Urinary bladder (tissue), 3 donors: ENCODE measurements at regions not wholly inside any gene's neighbourhood (a gene's known extent, or its start where the extent isn't known, plus 50 kb on each side); places are given as distances from the start of the nearest gene placed in this dataset.
"Not testable (repeated sequence)": the region's sequence is repeated elsewhere in the genome, so short reads cannot be mapped to it uniquely, and the experiment has no call there.

Experiments used
- DNase-seq: peaks from one replicate; pipeline ENCODE4 v3.0.0-alpha.2; 2015; ENCODE audit errors: extremely low spot score
- H3K27ac ChIP-seq: one replicate; pipeline ENCODE4 v1.5.1; 2013; ENCODE audit warnings: low read depth, mild to moderate bottlenecking, moderate library complexity
- H3K36me3 ChIP-seq: one replicate; pipeline ENCODE4 v1.6.1; 2013; ENCODE audit warnings: mild to moderate bottlenecking, moderate library complexity; ENCODE audit not compliant: insufficient read depth
- H3K4me1 ChIP-seq: one replicate; pipeline ENCODE4 v1.6.1; 2013; ENCODE audit warnings: mild to moderate bottlenecking, moderate library complexity; ENCODE audit not compliant: insufficient read depth
- H3K4me3 ChIP-seq: one replicate; pipeline ENCODE4 v1.5.1; 2013; ENCODE audit warnings: low read depth, low read length
- WGBS: extraction: QIAGEN DNeasy Blood & Tissue Kit; methylation state at CpG from one replicate; pipeline ENCODE4 v1.1.7; 2013; 5-methylcytosine and 5-hydroxymethylcytosine counted together
- donor health status: healthy with polysubstance abuse.
- donor health status: healthy.

DNA sequence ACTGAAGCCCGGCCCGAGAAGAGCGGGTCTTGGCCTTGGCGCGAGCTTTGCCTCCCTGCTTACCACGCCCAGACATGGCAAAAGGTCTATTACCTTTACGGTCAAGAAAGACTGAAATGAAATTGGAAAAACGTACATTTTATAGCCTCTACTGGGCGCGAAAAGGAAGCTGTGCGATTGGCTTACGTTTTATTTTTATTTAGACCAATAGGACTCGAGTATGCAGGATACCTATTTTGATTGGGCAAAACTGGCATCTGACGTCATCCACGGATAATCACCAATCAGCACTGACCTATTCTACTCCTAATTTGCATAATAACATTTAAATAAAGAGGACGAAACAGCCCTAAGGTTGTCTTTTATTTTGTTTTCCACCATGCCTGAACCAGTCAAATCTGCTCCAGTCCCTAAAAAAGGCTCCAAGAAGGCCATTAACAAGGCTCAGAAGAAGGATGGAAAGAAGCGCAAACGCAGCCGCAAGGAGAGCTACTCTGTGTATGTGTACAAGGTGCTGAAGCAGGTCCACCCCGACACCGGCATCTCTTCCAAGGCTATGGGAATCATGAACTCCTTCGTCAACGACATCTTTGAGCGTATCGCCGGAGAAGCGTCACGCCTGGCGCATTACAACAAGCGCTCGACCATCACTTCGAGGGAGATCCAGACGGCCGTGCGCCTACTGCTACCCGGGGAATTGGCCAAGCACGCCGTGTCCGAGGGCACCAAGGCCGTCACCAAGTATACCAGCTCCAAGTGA is 97.4 kb downstream of the OR2B2 start:
- peak; percentile 96 for DNase-seq
- H3K27ac ChIP-seq = no peak overlapping the region
- peak overlapping the region; percentile 2 for H3K4me3 ChIP-seq
- H3K36me3 ChIP-seq = no peaks in the 10 kb centered on the region
- no peaks in the 10 kb centered on the region for H3K4me1 ChIP-seq
- 1% methylated on average over 40 of the region's 40 CpGs for WGBS

DNA sequence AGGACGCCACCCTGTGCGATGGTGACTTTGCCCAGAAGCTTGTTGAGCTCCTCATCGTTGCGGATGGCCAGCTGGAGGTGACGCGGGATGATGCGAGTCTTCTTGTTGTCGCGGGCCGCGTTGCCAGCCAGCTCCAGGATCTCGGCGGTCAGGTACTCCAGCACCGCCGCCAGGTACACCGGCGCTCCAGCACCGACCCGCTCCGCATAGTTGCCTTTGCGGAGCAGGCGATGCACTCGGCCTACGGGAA is 97.9 kb downstream of the OR2B2 start:
- DNase-seq, H3K27ac ChIP-seq, H3K4me1 ChIP-seq, H3K36me3 ChIP-seq: not testable (repeated sequence)
- peak overlapping the region; percentile 2 for H3K4me3 ChIP-seq
- 4% methylated on average over 4 of the region's 24 CpGs for WGBS

DNA sequence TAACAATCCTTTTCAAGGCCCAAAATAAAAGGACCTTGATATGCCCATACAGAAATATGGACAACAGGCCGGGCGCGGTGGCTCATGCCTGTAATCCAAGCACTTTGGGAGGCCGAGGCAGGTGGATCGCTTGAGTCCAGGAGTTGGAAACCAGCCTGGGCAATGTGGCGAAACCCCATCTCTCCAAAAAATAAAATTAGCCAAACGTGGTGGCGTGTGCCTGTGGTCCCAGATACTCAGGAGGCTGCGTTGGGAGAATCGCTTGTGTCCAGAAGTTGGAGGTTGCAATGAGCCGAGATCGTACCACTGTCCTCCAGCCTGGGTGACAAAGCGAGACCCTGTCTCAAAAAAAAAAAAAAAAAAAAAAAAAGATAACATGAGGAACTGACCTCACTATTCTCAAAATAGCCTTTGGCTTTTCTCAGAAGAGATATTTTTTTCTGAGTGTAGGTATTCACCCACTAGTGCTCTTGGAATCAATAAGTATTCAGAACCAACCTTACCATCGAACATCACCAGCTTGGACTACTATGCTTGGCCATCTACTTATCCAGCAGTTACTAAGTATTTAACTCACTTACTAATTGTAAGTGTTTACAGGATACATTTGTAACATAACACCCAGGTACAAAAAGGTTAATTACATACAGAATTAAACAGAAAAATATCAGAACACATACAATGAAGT is 99.2 kb downstream of the OR2B2 start:
- no peaks in the 10 kb centered on the region for H3K4me1 ChIP-seq
- DNase-seq = no peak
- WGBS = 91% methylated on average over 14 of the region's 14 CpGs
- no peak overlapping the region for H3K4me3 ChIP-seq
- no peak overlapping the region for H3K27ac ChIP-seq
- H3K36me3 ChIP-seq = no peaks in the 10 kb centered on the region

DNA sequence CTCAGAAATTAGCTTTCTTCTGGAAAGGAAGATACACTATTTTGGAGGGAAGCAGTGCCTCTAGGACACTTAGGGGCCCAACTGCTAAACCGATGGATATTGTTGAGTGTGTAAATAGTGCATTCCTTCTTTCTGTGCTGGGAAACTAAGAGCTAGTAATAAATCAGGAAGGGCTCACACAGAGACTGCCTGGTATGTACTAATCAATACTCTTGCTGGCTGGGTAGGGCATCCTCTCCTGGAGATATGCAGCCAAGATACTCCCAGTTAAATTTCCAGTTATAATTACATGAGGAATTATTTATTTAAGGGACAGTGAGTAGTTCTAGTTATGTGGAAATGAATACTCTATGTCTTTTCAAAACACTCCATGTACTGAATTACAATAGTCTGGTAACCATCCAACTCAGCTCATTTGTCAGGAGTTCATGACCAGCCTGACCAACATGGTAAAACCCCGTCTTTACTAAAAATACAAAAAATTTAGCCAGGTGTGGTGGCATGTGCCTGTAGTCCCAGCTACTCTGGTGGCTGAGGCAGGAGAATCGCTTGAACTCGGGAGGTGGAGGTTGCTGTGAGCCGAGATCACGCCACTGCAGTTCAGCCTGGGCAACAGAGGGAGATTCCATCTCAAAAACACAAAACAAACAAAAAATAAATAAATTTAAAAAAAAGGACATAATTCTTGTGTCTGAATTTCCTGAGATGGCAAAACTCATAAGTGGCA is 100.0 kb downstream of the OR2B2 start:
- Histone ChIP-seq H3K27ac (no peak overlapping the region), H3K36me3 (no peaks in the 10 kb centered on the region), H3K4me1 (no peaks in the 10 kb centered on the region), H3K4me3 (no peak overlapping the region)
- DNase-seq = no peak
- WGBS = 76% methylated on average over 6 of the region's 6 CpGs

DNA sequence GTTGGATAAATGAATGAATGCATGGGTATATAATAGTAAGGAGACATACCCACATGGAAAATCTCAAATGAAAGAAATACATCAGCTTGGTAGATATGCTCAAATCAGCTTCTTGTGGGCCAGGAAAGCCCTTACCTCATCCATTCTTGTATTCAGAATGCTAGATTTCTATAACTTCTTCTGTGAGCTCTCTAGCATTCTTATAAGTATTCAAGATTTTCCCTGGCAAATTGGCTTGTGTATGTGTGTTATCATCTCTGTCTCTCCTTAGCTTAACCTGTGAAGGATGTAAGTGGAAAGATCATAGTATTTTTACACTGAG is 100.8 kb downstream of the OR2B2 start:
- H3K4me1 ChIP-seq = no peaks in the 10 kb centered on the region
- no peak overlapping the region for H3K4me3 ChIP-seq
- H3K36me3 ChIP-seq = no peaks in the 10 kb centered on the region
- H3K27ac ChIP-seq = no peak overlapping the region
- DNase-seq = no peak

DNA sequence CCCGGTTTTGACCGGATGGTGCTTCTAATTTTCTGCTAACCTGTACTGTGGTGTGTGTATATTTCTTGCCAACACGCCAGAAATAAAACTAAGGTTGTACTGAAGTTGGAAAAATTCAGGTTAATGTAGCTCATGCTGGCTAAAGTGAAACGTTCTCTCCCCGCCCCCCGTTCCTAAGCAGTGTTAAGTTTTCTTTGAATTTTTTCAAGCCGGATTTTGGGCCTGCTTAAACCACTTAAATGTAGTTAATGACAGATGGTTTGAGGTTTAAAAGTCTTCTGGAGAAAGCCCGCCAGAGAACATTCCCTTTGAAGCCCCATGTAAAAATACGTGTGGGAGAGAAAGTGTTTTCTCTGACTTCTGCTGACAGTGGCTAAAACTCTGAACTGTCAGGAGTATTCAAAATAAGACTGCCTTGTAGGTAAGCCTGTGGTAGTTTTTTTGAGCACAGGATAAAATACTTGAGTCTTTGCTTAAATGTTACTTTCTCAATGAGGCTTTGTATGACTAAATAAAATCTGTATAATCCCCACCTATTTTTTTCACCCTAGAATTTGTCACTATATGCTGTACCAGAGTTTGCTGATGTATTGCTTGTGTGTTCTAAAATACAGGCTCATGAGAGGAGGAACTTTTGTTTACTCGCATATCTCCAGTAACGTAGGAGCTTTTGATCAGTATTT is 101.3 kb downstream of the OR2B2 start:
- Histone ChIP-seq H3K27ac (peak overlapping the region; percentile 94), H3K4me1 (no peaks in the 10 kb centered on the region), H3K4me3 (peak overlapping the region; percentile 58), H3K36me3 (no peaks in the 10 kb centered on the region)
- DNase-seq = no peak
- WGBS = 22% methylated on average over 11 of the region's 11 CpGs

DNA sequence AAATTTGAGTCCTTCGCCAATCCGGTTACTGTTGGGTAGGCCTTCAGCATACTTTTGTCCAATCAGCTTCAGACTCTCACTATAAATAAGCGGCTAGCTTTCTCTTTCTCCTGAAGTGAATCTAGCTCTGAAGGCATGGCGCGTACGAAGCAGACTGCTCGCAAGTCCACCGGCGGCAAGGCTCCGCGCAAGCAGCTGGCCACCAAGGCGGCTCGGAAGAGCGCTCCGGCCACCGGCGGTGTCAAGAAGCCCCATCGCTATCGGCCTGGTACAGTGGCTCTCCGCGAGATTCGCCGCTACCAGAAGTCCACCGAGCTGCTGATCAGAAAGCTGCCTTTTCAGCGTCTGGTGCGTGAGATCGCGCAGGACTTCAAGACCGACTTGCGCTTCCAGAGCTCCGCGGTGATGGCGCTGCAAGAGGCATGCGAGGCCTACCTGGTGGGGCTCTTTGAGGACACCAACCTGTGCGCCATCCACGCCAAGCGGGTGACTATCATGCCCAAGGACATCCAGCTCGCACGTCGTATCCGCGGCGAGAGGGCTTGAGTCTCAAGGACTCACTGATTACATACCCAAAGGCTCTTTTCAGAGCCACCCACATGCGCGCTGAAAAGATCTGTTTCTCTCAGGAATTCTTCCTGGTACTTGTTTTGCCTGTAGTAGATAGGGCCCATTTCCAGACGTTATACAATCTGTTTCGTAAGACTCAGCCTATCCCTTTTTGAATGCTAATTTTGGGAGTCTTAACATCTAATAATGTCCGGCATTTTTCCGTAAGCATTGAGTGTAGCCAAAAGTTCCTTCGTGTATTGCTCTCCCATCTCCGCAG is 102.0 kb downstream of the OR2B2 start:
- Histone ChIP-seq H3K4me3 (peak overlapping the region; percentile 58), H3K36me3 (no peaks in the 10 kb centered on the region), H3K4me1 (no peaks in the 10 kb centered on the region), H3K27ac (peak overlapping the region; percentile 94)
- DNase-seq = peak; percentile 91
- WGBS = under 1% methylated on average over 51 of the region's 51 CpGs

DNA sequence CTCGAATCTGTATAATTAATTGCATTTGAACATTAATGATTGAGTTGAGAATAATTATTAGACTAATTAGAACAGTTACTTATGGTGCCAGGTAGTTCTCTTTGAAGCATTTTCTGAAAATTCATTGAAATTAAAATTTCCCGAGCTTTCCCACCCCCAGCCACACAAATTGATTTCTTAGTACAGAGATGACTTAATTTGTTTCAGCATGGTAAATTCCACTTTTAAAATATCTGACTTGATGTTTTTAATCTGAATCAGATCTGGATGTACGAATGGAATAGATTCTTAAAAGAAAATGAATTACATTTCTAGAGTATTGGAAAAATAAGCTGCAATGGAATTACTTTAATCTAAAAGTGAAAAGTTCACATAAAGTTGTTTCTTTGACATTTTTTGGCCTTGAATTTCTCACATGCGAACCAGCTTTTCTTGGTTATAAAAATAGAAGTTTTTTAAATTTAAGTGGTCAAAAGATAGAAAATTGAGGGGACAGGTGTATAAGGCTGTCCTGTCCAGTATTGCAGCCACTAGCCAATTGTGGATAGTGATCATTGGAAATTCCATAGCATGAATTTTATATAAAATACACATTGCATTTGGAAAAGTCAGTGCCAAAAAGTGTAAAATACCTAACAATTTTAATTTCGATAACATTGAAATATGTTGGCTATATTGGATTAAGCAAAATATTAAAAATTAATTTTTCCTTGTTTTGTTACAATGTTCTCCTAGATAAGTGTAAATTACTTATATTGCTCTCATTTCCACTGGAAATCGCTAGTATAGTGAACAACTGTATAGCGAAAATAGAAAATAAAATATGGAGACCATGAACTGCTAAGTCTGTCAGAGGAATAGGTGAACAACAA is 102.9 kb downstream of the OR2B2 start:
- 20% methylated on average over 7 of the region's 7 CpGs for WGBS
- no peaks in the 10 kb centered on the region for H3K4me1 ChIP-seq
- no peak for DNase-seq
- H3K4me3 ChIP-seq = no peak overlapping the region
- no peak overlapping the region for H3K27ac ChIP-seq
- no peaks in the 10 kb centered on the region for H3K36me3 ChIP-seq

DNA sequence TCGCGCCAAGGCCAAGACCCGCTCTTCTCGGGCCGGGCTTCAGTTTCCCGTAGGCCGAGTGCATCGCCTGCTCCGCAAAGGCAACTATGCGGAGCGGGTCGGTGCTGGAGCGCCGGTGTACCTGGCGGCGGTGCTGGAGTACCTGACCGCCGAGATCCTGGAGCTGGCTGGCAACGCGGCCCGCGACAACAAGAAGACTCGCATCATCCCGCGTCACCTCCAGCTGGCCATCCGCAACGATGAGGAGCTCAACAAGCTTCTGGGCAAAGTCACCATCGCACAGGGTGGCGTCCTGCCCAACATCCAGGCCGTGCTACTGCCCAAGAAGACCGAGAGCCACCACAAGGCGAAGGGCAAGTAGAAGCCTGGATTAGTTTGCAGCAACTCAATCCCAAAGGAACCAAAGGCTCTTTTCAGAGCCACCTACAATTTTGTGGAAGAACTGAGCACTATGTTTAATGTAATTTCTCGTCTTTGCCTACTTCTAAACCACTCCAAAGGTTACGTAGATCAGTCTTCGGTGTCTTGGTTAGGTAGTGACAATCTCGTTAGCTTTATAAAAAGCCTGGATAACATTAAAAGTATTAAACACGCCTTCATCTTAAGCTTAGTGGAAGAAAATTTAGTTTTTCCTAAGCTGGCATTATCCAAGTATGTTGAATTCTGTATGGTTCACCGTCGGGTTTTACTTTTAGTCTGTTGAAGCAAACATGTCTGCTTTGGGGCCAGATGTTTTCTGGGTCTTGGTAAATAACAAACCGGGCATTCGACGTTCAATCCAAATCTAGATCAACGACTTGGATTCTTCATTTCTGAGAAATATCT is 103.7 kb downstream of the OR2B2 start:
- peak overlapping the region; percentile 17 for H3K4me3 ChIP-seq
- not testable (repeated sequence) for H3K36me3 ChIP-seq, H3K4me1 ChIP-seq, DNase-seq
- WGBS = 7% methylated on average over 23 of the region's 43 CpGs
- peak overlapping the region; percentile 66 for H3K27ac ChIP-seq

DNA sequence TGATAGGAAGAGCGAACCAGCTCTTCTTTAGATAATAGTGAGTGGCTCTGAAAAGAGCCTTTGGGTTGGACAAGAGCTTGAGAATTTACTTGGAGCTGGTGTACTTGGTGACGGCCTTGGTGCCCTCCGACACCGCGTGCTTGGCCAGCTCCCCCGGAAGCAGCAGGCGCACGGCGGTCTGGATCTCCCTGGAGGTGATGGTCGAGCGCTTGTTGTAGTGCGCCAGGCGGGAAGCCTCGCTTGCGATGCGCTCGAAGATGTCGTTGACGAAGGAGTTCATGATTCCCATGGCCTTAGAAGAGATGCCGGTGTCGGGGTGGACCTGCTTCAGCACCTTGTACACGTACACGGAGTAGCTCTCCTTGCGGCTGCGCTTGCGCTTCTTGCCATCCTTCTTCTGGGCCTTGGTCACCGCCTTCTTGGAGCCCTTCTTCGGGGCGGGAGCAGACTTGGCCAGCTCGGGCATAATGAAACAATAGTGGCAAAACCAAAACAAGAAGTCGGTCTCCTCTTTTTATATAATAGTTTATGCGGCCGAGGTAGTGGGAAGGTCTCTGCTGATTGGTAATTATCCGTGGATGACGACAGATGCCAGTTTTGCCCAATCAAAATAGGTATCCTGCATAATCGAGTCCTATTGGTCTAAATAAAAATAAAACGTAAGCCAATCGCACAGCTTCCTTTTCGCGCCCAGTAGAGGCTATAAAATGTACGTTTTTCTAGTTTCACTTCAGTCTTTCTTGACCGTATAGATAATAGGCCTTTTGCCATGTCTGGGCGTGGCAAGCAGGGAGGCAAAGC is 104.6 kb downstream of the OR2B2 start:
- DNase-seq = peak; percentile 96
- WGBS = under 1% methylated on average over 43 of the region's 43 CpGs
- Histone ChIP-seq H3K27ac (peak overlapping the region; percentile 41), H3K4me3 (peak overlapping the region; percentile 9)
- not testable (repeated sequence) for H3K36me3 ChIP-seq, H3K4me1 ChIP-seq

DNA sequence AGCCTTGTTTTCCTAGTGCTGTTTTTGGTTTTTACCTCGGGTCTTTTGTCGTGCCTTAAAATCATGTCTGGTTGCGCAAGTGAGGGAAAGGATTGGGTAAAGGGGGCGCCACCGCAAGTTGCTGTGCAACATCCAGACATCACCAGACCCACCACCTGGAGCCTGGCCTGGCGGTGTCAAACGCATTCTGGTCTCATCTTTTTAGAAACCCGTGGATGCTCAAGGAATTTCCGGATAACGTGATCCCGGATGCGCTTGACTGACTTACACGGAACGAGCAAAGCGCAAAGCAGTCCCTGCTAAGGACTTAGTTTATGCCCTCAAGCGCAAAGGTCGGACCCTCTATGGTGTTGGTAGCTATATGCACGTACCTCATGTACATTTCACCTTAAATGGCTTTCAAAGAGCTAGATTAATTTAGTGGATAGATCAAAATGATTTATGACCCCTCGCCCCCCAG is 105.2 kb downstream of the OR2B2 start:
- DNase-seq = no peak
- H3K4me1 ChIP-seq = no peaks in the 10 kb centered on the region
- H3K36me3 ChIP-seq = no peaks in the 10 kb centered on the region
- peak overlapping the region; percentile 9 for H3K4me3 ChIP-seq
- no peak overlapping the region for H3K27ac ChIP-seq
- WGBS = 2% methylated on average over 19 of the region's 19 CpGs
